Islet precursor cell (in vitro differentiated cells): ENCODE measurements at regions not wholly inside any gene's neighbourhood (a gene's known extent, or its start where the extent isn't known, plus 50 kb on each side); places are given as distances from the start of the nearest gene placed in this dataset.
A peak's percentile ranks its signal among the peaks of the same experiment; 100 is the strongest.

Experiments
- DNase-seq: peaks from one replicate; pipeline ENCODE4 v3.0.0-alpha.2; 2018

DNA sequence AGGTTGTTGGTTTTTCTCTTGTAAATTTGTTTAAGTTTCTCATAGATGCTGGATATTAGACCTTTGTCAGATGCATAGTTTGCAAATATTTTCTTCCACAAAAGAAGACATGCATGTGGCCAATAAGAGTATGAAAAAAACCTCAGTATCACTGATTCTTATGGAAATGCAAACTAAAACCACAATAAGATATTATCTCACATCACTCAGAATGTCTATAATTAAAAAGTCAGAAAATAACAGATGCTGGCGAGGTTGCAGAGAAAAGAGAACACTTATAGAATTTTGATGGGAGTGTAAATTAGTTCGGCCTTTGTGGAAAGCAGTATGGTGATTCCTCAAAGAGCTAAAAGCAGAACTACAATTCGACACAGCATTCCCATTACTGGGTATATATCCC is 1355.6 kb downstream of the FAM133A start:
- no peak for DNase-seq

DNA sequence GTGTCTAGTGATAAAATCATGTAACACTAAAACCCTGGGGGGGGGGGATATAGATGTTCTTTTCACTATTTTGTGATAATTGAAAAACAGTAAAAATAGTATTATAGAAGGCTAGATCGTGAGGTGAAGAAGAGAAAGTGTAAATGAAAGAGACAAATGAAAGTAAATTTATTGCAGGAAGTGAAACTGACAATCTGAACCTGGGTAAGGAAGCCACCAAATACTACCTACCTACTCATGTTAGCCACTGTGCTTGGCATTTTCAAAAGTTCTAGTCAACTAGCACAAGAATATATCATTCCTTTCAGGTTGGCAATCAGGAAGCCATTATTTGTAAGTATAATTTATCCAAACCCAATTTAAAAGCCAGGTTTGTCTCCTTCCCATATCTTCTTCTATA is 1366.1 kb downstream of the FAM133A start:
- DNase-seq: no peak

- no peak for DNase-seq
Measured at GRCh38 chrX:95044331-95044730, 1370.3 kb downstream of the FAM133A start.

GRCh38 chrX:95055991-95056390 is 1382.0 kb downstream of the FAM133A start:
- no peak for DNase-seq

- no peak for DNase-seq
Measured at GRCh38 chrX:95056901-95057300, 1382.9 kb downstream of the FAM133A start.

- DNase-seq: no peak
Measured at GRCh38 chrX:95057341-95057740, 1383.3 kb downstream of the FAM133A start.

GRCh38 chrX:95058815-95059214 is 1384.8 kb downstream of the FAM133A start:
- DNase-seq: no peak

DNA sequence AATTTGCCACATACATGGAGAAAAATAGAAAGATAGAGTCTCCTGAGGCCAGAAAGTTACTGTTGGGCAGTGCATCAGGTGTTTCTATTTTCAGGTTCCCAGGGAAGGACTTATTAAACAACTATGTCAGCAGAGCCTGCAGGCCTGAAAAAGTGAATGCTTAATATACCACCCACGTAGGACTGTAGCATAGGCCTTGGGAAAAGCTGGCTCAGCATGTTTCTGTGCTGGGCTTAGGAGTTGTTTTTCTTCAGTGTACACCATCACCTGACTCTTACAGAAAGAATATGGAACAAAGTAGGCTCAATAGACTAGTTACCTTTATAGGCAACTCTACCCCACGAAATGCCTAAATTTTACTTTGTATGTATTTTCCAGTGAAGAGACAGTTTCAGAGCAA is 1385.9 kb downstream of the FAM133A start:
- no peak for DNase-seq

GRCh38 chrX:95063554-95063953 is 1389.5 kb downstream of the FAM133A start:
- no peak for DNase-seq

DNA sequence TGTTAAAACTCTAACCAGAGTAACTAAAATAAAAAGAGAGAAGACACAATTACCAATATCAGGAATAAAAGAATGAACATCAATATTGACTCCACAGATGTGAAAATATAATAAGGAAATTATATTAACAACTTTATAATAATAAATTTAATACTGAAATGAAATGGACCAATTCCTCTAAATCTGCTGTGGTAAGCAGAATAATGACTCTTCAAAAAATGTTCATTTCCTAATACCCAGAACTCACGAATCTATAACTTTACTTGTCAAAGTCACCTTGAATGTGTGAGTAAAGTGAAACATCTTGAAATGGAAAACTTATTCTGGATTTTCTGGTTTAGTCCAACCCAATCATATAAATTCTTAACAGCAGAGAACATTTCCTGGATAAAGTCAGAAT is 1391.1 kb downstream of the FAM133A start:
- DNase-seq: no peak

- DNase-seq: no peak
Measured at GRCh38 chrX:95071052-95071451, 1397.0 kb downstream of the FAM133A start.

DNA sequence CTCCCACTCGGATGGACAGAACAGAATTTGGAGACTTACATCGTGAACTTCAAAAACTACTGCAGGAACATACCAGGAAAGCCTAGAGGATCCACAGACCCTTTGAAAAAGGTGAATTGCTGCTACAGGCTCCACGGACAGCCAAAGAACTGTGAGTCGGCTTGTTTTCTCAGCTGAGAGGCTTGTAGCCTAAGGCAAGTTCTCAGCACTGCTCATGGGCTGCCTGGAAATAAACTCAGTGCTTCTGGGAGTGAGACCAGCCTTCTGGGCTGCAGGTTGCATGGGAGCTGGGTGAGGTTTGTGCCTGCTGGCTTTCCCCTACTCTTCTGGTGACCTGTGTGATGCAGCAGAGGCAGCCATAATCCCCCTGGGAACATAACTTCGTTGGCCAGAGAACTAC is 1397.6 kb downstream of the FAM133A start:
- peak; percentile 92 for DNase-seq

- no peak for DNase-seq
Measured at GRCh38 chrX:95076449-95076848, 1402.4 kb downstream of the FAM133A start.

- DNase-seq: no peak
Measured at GRCh38 chrX:95101851-95102390, 1427.9 kb downstream of the FAM133A start.

- no peak for DNase-seq
Measured at GRCh38 chrX:95117556-95117955, 1443.5 kb downstream of the FAM133A start.

GRCh38 chrX:95145848-95146490 is 1472.0 kb downstream of the FAM133A start:
- DNase-seq: no peak

GRCh38 chrX:95152810-95153209 is 1478.8 kb downstream of the FAM133A start:
- DNase-seq: no peak

- peak; percentile 68 for DNase-seq
Measured at GRCh38 chrX:95156566-95156965, 1482.6 kb downstream of the FAM133A start.
